GM12878 (cell line): ENCODE measurements at regions not wholly inside any gene's neighbourhood (a gene's known extent, or its start where the extent isn't known, plus 50 kb on each side); places are given as distances from the start of the nearest gene placed in this dataset.

Experiments
- ATAC-seq: fragments of 200-7000 bp; cut with Tn5 transposase; 3 replicates; pipeline ENCODE4 v1.9.1; 2020; ENCODE audit warnings: mild to moderate bottlenecking, moderate library complexity
- BruUV-seq: library from RNA; stranded (reverse); fragments of 400-500 nt; replicated peaks from 2 replicates; lab custom pipeline; 2021; lab: Mats Ljungman, UMichigan
- CTCF ChIA-PET: fragments of 300-600 bp; sonication (Branson Sonifier 250); formaldehyde crosslinking; extraction: SDS; loops from one replicate; lab custom pipeline; 2021; ENCODE audit warnings: inconsistent platforms; lab: Yijun Ruan, JAX
- POLR2A ChIA-PET: fragments of 350-600 bp; formaldehyde crosslinking; extraction: SDS; loops from one replicate; lab custom pipeline; 2021; ENCODE audit warnings: inconsistent platforms; lab: Charles Lee
- RAD21 ChIA-PET: fragments of 300-600 bp; sonication (Branson Sonifier 250); formaldehyde crosslinking; loops from one replicate; lab custom pipeline; 2023; ENCODE audit warnings: antibody characterized with exemption; ENCODE audit not compliant: unreplicated experiment; lab: Charles Lee
- SMC1A ChIA-PET: fragments of 300-600 bp; sonication (Branson Sonifier 250); formaldehyde crosslinking; loops from one replicate; lab custom pipeline; 2023; ENCODE audit not compliant: unreplicated experiment, uncharacterized antibody; lab: Charles Lee
- DNase-seq: peaks from one replicate; pipeline ENCODE4 v3.0.0-alpha.2; 2011; ENCODE audit warnings: low read depth, low spot score
- FAIRE-seq: peaks from 3 replicates; lab custom pipeline; 2011; peaks lifted over from hg19 to GRCh38; lab: Jason Lieb, UNC
- H2AFZ ChIP-seq: 2 replicates; pipeline ENCODE4 v1.6.0; 2011; ENCODE audit warnings: low read depth, low read length, control low read depth; ENCODE audit not compliant: control insufficient read depth
- H3K27ac ChIP-seq: 2 replicates; pipeline ENCODE4 v1.5.1; 2011; ENCODE audit warnings: control low read depth; ENCODE audit not compliant: control insufficient read depth, insufficient read depth
- H3K27me3 ChIP-seq, 2 experiments: replicated peaks in 1 of 2; 2 replicates each; pipeline versions ENCODE4 v1.6.0 to v1.6.1; 2011; ENCODE audit warnings: low read length in 1 of 2; ENCODE audit not compliant: control insufficient read depth in 2 of 2, insufficient read depth in 2 of 2
- H3K36me3 ChIP-seq, 2 experiments: 2 replicates each; pipeline ENCODE4 v1.5.1; 2011; ENCODE audit warnings: low read length in 1 of 2; ENCODE audit not compliant: control insufficient read depth in 2 of 2, insufficient read depth in 2 of 2
- H3K4me1 ChIP-seq: 2 replicates; pipeline ENCODE4 v1.6.1; 2011; ENCODE audit warnings: mild to moderate bottlenecking, low read length, moderate library complexity, mixed read lengths; ENCODE audit not compliant: control insufficient read depth, insufficient read depth
- H3K4me2 ChIP-seq: 2 replicates; pipeline ENCODE4 v1.6.0; 2011; ENCODE audit warnings: control low read depth; ENCODE audit not compliant: control insufficient read depth, insufficient read depth
- H3K4me3 ChIP-seq: fragments of 200-600 bp; sonication (generic); 2 replicates; pipeline ENCODE4 v1.5.1; 2016
- H3K79me2 ChIP-seq: 2 replicates; pipeline ENCODE4 v1.6.0; 2011; ENCODE audit warnings: low read length; ENCODE audit not compliant: control insufficient read depth, insufficient read depth
- H3K9ac ChIP-seq: 2 replicates; pipeline ENCODE4 v1.8.0; 2011; ENCODE audit warnings: low read length, control low read depth, mixed read lengths; ENCODE audit not compliant: control insufficient read depth, insufficient read depth
- H3K9me3 ChIP-seq: replicated peaks from 3 replicates; pipeline ENCODE4 v1.5.1; 2011; ENCODE audit warnings: mild to moderate bottlenecking, low read length; ENCODE audit not compliant: control insufficient read depth, insufficient read depth
- H4K20me1 ChIP-seq: 2 replicates; pipeline ENCODE4 v1.6.0; 2011; ENCODE audit not compliant: control insufficient read depth, insufficient read depth
- CBX5 ChIP-seq: sonication (generic); IDR thresholded peaks from 2 replicates; pipeline ENCODE4 v1.6.1; 2016; ENCODE audit warnings: low read depth, moderate library complexity, mild to moderate bottlenecking, inconsistent platforms
- FOXM1 ChIP-seq: IDR thresholded peaks from 2 replicates; pipeline ENCODE4 v1.6.1; 2012; ENCODE audit warnings: low read depth, mild to moderate bottlenecking, inconsistent platforms, low read length, moderate library complexity
- JUNB ChIP-seq: IDR thresholded peaks from 2 replicates; pipeline ENCODE4 v1.6.1; 2016; ENCODE audit warnings: antibody characterized with exemption, mild to moderate bottlenecking
- JUND ChIP-seq: IDR thresholded peaks from 2 replicates; pipeline ENCODE4 v1.6.1; 2012; ENCODE audit warnings: low read depth, mild to moderate bottlenecking, low read length, improper control_type of control experiment, moderate library complexity
- MEF2B ChIP-seq: fragments of 450-650 bp; IDR thresholded peaks from 2 replicates; pipeline ENCODE4 v1.6.1; 2018; ENCODE audit warnings: mild to moderate bottlenecking, moderate library complexity; ENCODE audit not compliant: partially characterized antibody, poor library complexity, severe bottlenecking
- NFYA ChIP-seq: IDR thresholded peaks from 2 replicates; pipeline ENCODE4 v1.6.1; 2011; ENCODE audit warnings: low read depth, mild to moderate bottlenecking, low read length, improper control_type of control experiment, borderline replicate concordance
- RBBP5 ChIP-seq: fragments of 200-600 bp; sonication (generic); conservative IDR thresholded peaks from 2 replicates; pipeline ENCODE4 v1.6.1; 2016
- SPI1 ChIP-seq: IDR thresholded peaks from 2 replicates; pipeline ENCODE4 v1.6.1; 2011; ENCODE audit warnings: low read depth, mild to moderate bottlenecking, low read length, moderate library complexity, borderline replicate concordance; ENCODE audit not compliant: insufficient read depth
- WGBS: methylation state at CpG from one replicate; pipeline ENCODE4 v1.1.6; 2016; ENCODE audit warnings: low lambda C conversion rate; ENCODE audit not compliant: insufficient replicate concordance, insufficient coverage; ENCODE audit errors: missing lambda C conversion rate; 5-methylcytosine and 5-hydroxymethylcytosine counted together
- in situ Hi-C: fragments of 300-500 bp; cut with MboI; formaldehyde crosslinking; loops from 9 replicates; pipeline ENCODE4 v1.14.3; 2018; ENCODE audit warnings: mixed read lengths
- intact Hi-C: fragments of 100-400 bp; cut with micrococcal nuclease; formaldehyde crosslinking; loops from one replicate; pipeline ENCODE4 v1.14.2; 2022; ENCODE audit not compliant: unreplicated experiment

- H4K20me1 ChIP-seq = no peaks in the 10 kb centered on the region
- intact Hi-C loops = no loop called here
- in situ Hi-C loops = no loop called here
- ChIA-PET CTCF (no interaction called here), SMC1A (interaction anchor here (1.2 kb wide), 1 partner anchor 39 kb away, joined by 3 read pairs; no protein-coding TSS in a partner anchor), RAD21 (no interaction called here), POLR2A (no interaction called here)
- no peak for DNase-seq
- no peak overlapping the region for H3K9ac ChIP-seq
- H3K4me1 ChIP-seq = no peaks in the 10 kb centered on the region
- peak; percentile 49 for FAIRE-seq
- H3K36me3 ChIP-seq = no peaks in the 10 kb centered on the region
- H3K4me3 ChIP-seq = no peak overlapping the region
- no peak overlapping the region for H3K4me2 ChIP-seq
- no peaks in the 10 kb centered on the region for H3K79me2 ChIP-seq
- no peaks in the 10 kb centered on the region for H3K9me3 ChIP-seq
- no peak for ATAC-seq
- BruUV-seq = no TSS peak
- TF ChIP-seq FOXM1 = no peak
- TF ChIP-seq SPI1 = peak; percentile 17; the same call in 1 of the 2 replicates
- H2AFZ ChIP-seq = no peak overlapping the region
- no peaks in the 10 kb centered on the region for H3K27me3 ChIP-seq
- H3K27ac ChIP-seq = no peak overlapping the region
Measured at GRCh38 chr4:155066871-155067270, 141.6 kb upstream of the NPY2R start.

DNA sequence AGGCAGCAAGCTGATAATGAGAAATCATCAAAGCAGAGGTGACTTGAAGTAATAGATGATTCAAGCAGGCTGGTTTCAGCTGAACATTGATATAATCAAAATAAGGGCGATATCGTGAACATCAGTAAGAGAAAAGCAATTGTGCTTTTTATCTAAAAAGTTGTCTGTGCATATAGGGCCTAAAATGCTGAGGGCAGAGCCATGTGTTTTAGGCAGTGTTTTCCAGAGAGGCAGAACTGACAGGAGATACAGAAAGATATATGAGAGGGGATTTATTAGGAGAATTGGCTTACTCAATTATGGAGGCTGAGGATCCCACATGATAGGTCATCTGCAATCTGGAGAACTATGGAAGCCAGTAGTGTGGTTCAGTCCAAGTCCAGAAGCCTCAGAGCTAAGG lies 136.5 kb upstream of the NPY2R start:
- 68% methylated on average over 2 of the region's 2 CpGs for WGBS

More for the DNA sequence above, 136.5 kb upstream of the NPY2R start:
- TF ChIP-seq JUNB = no peak
- no peak for TF ChIP-seq NFYA
- TF ChIP-seq JUND = no peak
- no peak for TF ChIP-seq RBBP5
- no peak for TF ChIP-seq CBX5
- TF ChIP-seq MEF2B = no peak
- Histone ChIP-seq H3K4me2 (no peak overlapping the region), H3K36me3 (no peaks in the 10 kb centered on the region), H3K27me3 (no peaks in the 10 kb centered on the region), H2AFZ (no peak overlapping the region), H3K4me3 (no peak overlapping the region), H3K27ac (no peak overlapping the region), H3K79me2 (no peaks in the 10 kb centered on the region), H3K9ac (no peak overlapping the region), H4K20me1 (no peaks in the 10 kb centered on the region), H3K4me1 (no peaks in the 10 kb centered on the region), H3K9me3 (no peaks in the 10 kb centered on the region)
- ATAC-seq = no peak
- SMC1A ChIA-PET = no interaction called here
- POLR2A ChIA-PET = no interaction called here
- FAIRE-seq = no peak
- in situ Hi-C loops = no loop called here
- RAD21 ChIA-PET = no interaction called here
- BruUV-seq = no TSS peak
- CTCF ChIA-PET = interaction anchor here (0.6 kb wide), 1 partner anchor 472 kb away, joined by 3 read pairs; no protein-coding TSS in a partner anchor
- no peak for DNase-seq
- intact Hi-C loops = no loop called here
